H1 (cell line): ENCODE measurements at regions not wholly inside any gene's neighbourhood (a gene's known extent, or its start where the extent isn't known, plus 50 kb on each side); places are given as distances from the start of the nearest gene placed in this dataset.

Source experiments
- RXRA ChIP-seq: IDR thresholded peaks from 2 replicates; pipeline ENCODE4 v1.6.1; 2011; ENCODE audit warnings: low read depth, mild to moderate bottlenecking, low read length, moderate library complexity; ENCODE audit not compliant: insufficient read depth
- SRF ChIP-seq: IDR thresholded peaks from 2 replicates; pipeline ENCODE4 v1.6.1; 2011; ENCODE audit warnings: mild to moderate bottlenecking, low read depth, low read length, moderate library complexity

- TF ChIP-seq RXRA (no peak), SRF (no peak)
Observed at GRCh38 chr18:27527856-27528255, 342.7 kb upstream of the CHST9 start (continued).
